Right atrium auricular region (tissue), 2 donors: ENCODE measurements at regions not wholly inside any gene's neighbourhood (a gene's known extent, or its start where the extent isn't known, plus 50 kb on each side); places are given as distances from the start of the nearest gene placed in this dataset.
"Not testable (repeated sequence)": the region's sequence is repeated elsewhere in the genome, so short reads cannot be mapped to it uniquely, and the experiment has no call there.

ENCODE experiments used
- DNase-seq: peaks from one replicate; pipeline ENCODE4 v3.0.0-alpha.2; 2019; ENCODE audit warnings: low spot score
- H3K27ac ChIP-seq, 2 donors: fragments of 200-600 bp; sonication (generic); 1 replicate in 1 of 2; 2 replicates in 1 of 2; pipeline ENCODE4 v1.5.1; 2016 to 2019
- H3K27me3 ChIP-seq, 2 donors: fragments of 200-600 bp; sonication (generic); one replicate each; pipeline versions ENCODE4 v1.5.1 to v1.6.0; 2017 to 2019
- H3K36me3 ChIP-seq: fragments of 200-600 bp; sonication (generic); one replicate; pipeline ENCODE4 v1.5.1; 2016
- H3K4me1 ChIP-seq, 2 donors: fragments of 200-600 bp; sonication (generic); one replicate each; pipeline versions ENCODE4 v1.5.1 to v1.6.0; 2017 to 2019
- H3K4me3 ChIP-seq, 2 donors: fragments of 200-600 bp; sonication (generic); 1 replicate in 1 of 2; 2 replicates in 1 of 2; pipeline ENCODE4 v1.5.1; 2017 to 2019; ENCODE audit warnings: mild to moderate bottlenecking in 1 of 2, moderate library complexity in 1 of 2
- H3K9me3 ChIP-seq, 2 donors: fragments of 200-600 bp; sonication (generic); one replicate each; pipeline ENCODE4 v1.5.1; 2019
- CTCF ChIP-seq, 2 donors: fragments of 200-600 bp; sonication (generic); IDR thresholded peaks; one replicate each; pipeline ENCODE4 v1.5.1; 2019; ENCODE audit warnings: antibody characterized with exemption in 2 of 2

GRCh38 chr6:57822448-57822847 is 505.0 kb downstream of the PRIM2 start:
- H3K36me3 ChIP-seq, DNase-seq, H3K9me3 ChIP-seq, H3K27ac ChIP-seq, H3K27me3 ChIP-seq, H3K4me3 ChIP-seq, H3K4me1 ChIP-seq: not testable (repeated sequence)

GRCh38 chr6:57822896-57823358 is 505.5 kb downstream of the PRIM2 start:
- H3K9me3 ChIP-seq: no peaks in the 10 kb centered on the region
- H3K27ac ChIP-seq: no peak overlapping the region
- no peak for DNase-seq
- H3K4me1 ChIP-seq: no peaks in the 10 kb centered on the region
- no peaks in the 10 kb centered on the region for H3K27me3 ChIP-seq
- no peak for TF ChIP-seq CTCF (IDR thresholded peaks at IDR 0.05)
- no peaks in the 10 kb centered on the region for H3K36me3 ChIP-seq
- H3K4me3 ChIP-seq: no peak overlapping the region

GRCh38 chr6:57837622-57838209 is 520.3 kb downstream of the PRIM2 start:
- H3K4me3 ChIP-seq, DNase-seq, H3K9me3 ChIP-seq, H3K27me3 ChIP-seq, H3K4me1 ChIP-seq, H3K36me3 ChIP-seq, H3K27ac ChIP-seq: not testable (repeated sequence)

DNA sequence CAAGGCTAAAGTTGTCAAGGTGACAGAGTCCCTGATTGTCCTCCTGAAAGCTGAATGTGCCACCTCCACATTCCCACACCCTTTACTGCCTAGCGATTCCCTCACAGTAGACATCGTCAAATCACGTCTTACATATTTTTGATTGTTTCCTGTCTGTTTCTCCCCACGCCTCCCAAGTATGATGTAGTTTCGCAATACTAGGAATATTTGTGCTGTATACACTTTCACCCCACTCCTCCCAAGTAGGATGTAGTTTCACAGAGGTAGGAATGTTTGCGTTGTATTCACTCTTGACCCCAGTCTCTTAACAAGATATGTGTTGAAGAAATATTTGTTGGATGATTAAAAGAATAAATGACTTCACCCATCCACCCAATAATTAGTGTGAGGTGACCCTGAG is 524.1 kb downstream of the PRIM2 start:
- not testable (repeated sequence) for H3K4me3 ChIP-seq, H3K27me3 ChIP-seq, DNase-seq, H3K9me3 ChIP-seq, H3K36me3 ChIP-seq, H3K4me1 ChIP-seq, H3K27ac ChIP-seq

GRCh38 chr6:57853745-57854407 is 536.4 kb downstream of the PRIM2 start:
- H3K9me3 ChIP-seq, H3K27ac ChIP-seq, H3K4me1 ChIP-seq, H3K36me3 ChIP-seq, H3K4me3 ChIP-seq, H3K27me3 ChIP-seq, DNase-seq: not testable (repeated sequence)

GRCh38 chr6:57860481-57861315 is 543.3 kb downstream of the PRIM2 start:
- H3K27me3 ChIP-seq, H3K4me1 ChIP-seq, DNase-seq, H3K9me3 ChIP-seq, H3K4me3 ChIP-seq, H3K36me3 ChIP-seq, H3K27ac ChIP-seq: not testable (repeated sequence)

DNA sequence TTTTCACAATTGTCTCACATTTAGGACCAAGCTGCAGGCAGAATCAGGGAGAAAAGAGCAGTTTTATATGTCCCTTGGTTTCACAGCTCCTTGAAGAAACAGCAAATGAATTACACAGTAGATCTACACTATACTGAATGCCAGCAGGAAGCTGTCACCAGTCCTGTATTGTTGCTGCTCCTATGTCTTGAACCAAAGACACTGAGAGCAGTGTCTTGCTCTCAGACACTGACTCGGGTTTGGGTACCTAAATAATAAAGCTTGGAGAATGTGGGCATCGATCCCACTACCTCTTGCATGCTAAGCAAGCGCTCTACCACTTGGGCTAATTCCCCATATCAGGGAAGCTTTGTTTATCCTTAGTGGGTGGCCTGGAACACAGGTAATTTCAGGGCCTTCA is 552.7 kb downstream of the PRIM2 start:
- not testable (repeated sequence) for H3K27ac ChIP-seq, H3K4me3 ChIP-seq, H3K4me1 ChIP-seq, H3K9me3 ChIP-seq, DNase-seq, H3K36me3 ChIP-seq, H3K27me3 ChIP-seq

DNA sequence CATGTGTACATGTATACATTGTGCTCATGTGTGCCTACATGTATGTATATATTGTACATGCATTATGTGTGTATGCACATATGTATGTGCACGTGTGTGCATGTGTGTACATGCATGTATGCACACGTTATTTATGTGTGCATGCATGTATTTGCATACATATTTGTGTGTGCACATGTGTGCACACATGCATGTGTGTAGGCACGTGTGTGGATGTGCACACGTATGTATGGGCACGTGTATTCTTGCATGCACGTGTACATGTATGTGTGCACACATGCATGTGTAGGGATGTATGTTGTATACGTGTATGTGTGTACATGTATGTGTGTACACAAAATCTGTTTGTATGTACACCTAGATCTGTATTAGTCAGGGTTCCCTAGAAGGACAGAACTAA is 556.0 kb downstream of the PRIM2 start:
- H3K27ac ChIP-seq, DNase-seq: not testable (repeated sequence)

DNA sequence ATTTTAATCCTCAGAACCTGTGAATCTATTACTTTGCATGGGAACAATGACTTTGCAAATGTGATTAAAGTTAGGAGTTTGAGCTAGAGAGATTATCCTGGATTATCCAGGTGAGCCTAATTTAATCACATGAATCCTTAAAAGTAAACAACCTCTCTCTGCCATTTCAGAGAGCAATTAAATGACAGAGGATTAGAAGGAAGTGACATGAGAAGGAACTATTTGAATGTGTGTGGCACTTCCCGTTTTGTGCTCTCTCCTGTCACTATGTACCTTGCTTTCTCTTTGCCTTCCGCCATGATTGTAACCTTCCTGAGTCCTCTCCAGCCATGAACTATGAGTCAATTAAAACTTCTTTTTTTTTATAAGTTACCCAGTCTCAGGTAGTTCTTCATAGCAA is 559.2 kb downstream of the PRIM2 start:
- H3K9me3 ChIP-seq, H3K4me1 ChIP-seq, H3K4me3 ChIP-seq, DNase-seq, H3K36me3 ChIP-seq, H3K27me3 ChIP-seq, H3K27ac ChIP-seq: not testable (repeated sequence)

More for the DNA sequence above, 556.0 kb downstream of the PRIM2 start:
- not testable (repeated sequence) for H3K9me3 ChIP-seq, H3K27me3 ChIP-seq, H3K36me3 ChIP-seq, H3K4me3 ChIP-seq, H3K4me1 ChIP-seq

GRCh38 chr6:57877729-57878128 is 560.3 kb downstream of the PRIM2 start:
- H3K27ac ChIP-seq, H3K4me1 ChIP-seq, H3K27me3 ChIP-seq, H3K9me3 ChIP-seq, DNase-seq, H3K36me3 ChIP-seq, H3K4me3 ChIP-seq: not testable (repeated sequence)

GRCh38 chr6:57878792-57879191 is 561.4 kb downstream of the PRIM2 start:
- H3K27ac ChIP-seq, H3K4me3 ChIP-seq, H3K4me1 ChIP-seq, H3K27me3 ChIP-seq, DNase-seq, H3K9me3 ChIP-seq, H3K36me3 ChIP-seq: not testable (repeated sequence)

- H3K36me3 ChIP-seq, DNase-seq, H3K4me1 ChIP-seq, H3K4me3 ChIP-seq, H3K9me3 ChIP-seq, H3K27ac ChIP-seq, H3K27me3 ChIP-seq: not testable (repeated sequence)
Observed at GRCh38 chr6:57898850-57899249, 581.4 kb downstream of the PRIM2 start.

- not testable (repeated sequence) for H3K4me3 ChIP-seq, H3K27me3 ChIP-seq, DNase-seq, H3K36me3 ChIP-seq, H3K9me3 ChIP-seq, H3K4me1 ChIP-seq, H3K27ac ChIP-seq
Observed at GRCh38 chr6:57900687-57901399, 583.4 kb downstream of the PRIM2 start.
